ENCODE measurements at regions not wholly inside any gene's neighbourhood (a gene's known extent, or its start where the extent isn't known, plus 50 kb on each side); places are given as distances from the start of the nearest gene placed in this dataset.
"Not testable (repeated sequence)": the region's sequence is repeated elsewhere in the genome, so short reads cannot be mapped to it uniquely, and the experiment has no call there.

DNA sequence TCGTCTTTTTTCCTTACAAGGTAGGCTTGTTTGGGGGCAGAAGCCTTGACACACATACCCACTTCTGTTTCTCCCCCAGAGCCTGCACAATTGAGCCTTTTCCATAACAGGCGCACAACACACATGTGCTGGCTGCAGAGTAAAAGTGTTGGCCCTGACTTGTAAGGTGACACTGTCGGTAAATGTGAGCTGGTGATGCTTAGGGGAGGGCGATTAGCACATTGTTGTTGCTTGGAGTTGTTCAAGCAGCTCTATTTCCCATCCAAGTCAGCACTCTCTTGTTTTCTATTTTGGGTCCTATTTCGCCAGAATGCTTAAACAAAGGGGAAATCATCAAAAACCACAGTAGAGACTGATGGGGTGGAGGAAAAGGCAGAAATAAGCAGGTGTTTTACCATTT, 51.9 kb upstream of the PTPRJ start:
- no peaks in the 10 kb centered on the region for H3K27me3 ChIP-seq
- no peak for DNase-seq
- intact Hi-C loops (cut with DNase I): no loop called here
- H3K27ac ChIP-seq: peak overlapping the region in 1 of 10 donors; percentile 12
- H3K36me3 ChIP-seq: no peaks in the 10 kb centered on the region
- H3K9me3 ChIP-seq: no peaks in the 10 kb centered on the region
- ATAC-seq: peak in 1 of 8 donors; percentile 21
- H3K4me1 ChIP-seq: peaks cover 0 to 26% (median 9%) of the 10 kb centered on the region in 9 donors
- no peak overlapping the region for H3K4me3 ChIP-seq
- TF ChIP-seq, protein P1, sequence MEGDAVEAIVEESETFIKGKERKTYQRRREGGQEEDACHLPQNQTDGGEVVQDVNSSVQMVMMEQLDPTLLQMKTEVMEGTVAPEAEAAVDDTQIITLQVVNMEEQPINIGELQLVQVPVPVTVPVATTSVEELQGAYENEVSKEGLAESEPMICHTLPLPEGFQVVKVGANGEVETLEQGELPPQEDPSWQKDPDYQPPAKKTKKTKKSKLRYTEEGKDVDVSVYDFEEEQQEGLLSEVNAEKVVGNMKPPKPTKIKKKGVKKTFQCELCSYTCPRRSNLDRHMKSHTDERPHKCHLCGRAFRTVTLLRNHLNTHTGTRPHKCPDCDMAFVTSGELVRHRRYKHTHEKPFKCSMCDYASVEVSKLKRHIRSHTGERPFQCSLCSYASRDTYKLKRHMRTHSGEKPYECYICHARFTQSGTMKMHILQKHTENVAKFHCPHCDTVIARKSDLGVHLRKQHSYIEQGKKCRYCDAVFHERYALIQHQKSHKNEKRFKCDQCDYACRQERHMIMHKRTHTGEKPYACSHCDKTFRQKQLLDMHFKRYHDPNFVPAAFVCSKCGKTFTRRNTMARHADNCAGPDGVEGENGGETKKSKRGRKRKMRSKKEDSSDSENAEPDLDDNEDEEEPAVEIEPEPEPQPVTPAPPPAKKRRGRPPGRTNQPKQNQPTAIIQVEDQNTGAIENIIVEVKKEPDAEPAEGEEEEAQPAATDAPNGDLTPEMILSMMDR (IDR thresholded peaks at IDR 0.05): no peak
- WGBS, 2 donors: 72 to 75% methylated on average over 5 of the region's 5 CpGs

DNA sequence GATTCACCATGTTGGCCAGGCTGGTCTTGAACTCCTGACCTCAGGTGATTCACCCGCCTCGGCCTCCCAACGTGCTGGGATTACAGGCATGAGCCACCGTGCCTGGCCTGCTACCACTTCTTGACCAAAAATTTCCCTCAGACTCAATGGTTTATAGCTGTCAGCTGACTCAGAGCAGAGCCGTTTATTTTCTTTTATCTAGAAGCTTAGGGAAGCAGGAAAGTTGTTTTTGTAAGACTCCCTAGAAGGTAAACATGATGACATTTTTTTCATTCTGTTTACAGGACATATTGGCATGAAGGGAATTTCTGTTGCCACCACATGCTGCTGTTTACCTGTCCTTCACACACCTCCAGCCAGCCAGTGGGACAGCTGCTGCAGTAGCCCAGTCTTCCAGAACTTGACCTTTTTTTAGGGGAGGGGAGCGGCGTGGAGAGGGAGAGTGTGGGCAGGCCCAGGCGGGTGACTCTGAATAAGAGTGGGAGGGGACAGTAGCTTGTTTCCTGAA, 56.1 kb upstream of the PTPRJ start:
- ATAC-seq (peak in 1 of 8 donors; percentile 44), DNase-seq (no peak)
- Histone ChIP-seq H3K4me3 (no peak overlapping the region), H3K36me3 (no peaks in the 10 kb centered on the region), H3K27ac (peak overlapping the region in 7 of 10 donors; percentile 2 to 66 (median 27)), H3K27me3 (no peaks in the 10 kb centered on the region), H3K4me1 (peaks cover 0 to 47% (median 10%) of the 10 kb centered on the region in 9 donors), H3K9me3 (no peaks in the 10 kb centered on the region)
- TF ChIP-seq, protein P1 (IDR thresholded peaks at IDR 0.05): no peak
- intact Hi-C loops (cut with DNase I): no loop called here
- WGBS, 2 donors: 55 to 63% methylated on average over 8 of the region's 8 CpGs

DNA sequence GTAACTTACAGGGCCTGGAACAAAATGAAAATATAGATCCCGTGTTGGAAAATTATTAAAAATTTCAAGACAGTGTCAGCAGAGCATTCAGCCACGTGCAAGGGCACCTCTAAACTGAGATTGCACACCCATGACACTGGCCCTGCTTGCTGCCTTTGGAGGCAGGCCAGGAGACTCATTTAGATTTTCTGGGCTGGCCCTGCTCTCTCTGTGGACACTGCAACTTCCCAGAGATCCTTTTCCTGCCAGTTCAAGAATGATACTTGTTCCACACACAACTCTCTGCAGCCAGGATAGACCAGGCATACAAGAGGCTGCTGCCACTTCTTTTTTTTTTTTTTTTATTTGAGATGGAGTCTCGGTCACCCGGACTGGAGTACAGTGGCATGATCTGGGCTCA, 56.7 kb upstream of the PTPRJ start:
- H3K36me3 ChIP-seq: no peaks in the 10 kb centered on the region
- WGBS, 2 donors: 13 to 25% methylated on average over 4 of the region's 4 CpGs

DNA sequence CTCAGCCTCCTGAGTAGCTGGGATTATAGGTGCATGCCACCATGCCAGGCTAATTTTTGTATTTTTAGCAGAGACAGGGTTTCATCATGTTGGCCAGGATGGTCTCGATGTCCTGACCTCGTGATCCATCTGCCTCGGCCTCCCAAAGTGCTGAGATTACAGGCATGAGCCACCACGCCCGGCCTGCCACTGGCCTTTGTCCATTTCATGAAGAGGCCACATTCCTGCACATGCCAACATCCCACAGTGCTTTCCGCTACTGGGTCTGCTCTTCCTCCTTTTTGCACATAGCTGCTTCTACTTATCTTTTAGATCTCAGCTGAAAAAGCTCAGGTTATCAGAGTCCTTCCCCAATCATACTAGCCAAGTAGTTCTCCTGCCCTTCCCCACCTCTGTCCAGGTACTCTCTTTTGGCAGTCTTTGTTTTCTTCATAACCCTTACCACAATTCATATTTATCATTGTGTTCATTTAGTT, 59.2 kb upstream of the PTPRJ start:
- H3K36me3 ChIP-seq; DNase-seq; H3K4me3 ChIP-seq; H3K9me3 ChIP-seq; H3K27ac ChIP-seq; intact Hi-C loops (cut with DNase I); ATAC-seq; H3K27me3 ChIP-seq: not testable (repeated sequence)
- WGBS, 2 donors: 94 to 95% methylated on average over 6 of the region's 6 CpGs
- H3K4me1 ChIP-seq: peaks cover 0 to 63% (median 25%) of the 10 kb centered on the region in 9 donors

More for the DNA sequence above, 56.7 kb upstream of the PTPRJ start:
- H3K9me3 ChIP-seq: no peaks in the 10 kb centered on the region
- no peak overlapping the region for H3K4me3 ChIP-seq
- peak overlapping the region in 7 of 10 donors; percentile 2 to 66 (median 27) for H3K27ac ChIP-seq
- TF ChIP-seq, protein P1 (IDR thresholded peaks at IDR 0.05): no peak
- H3K4me1 ChIP-seq: peaks cover 0 to 47% (median 10%) of the 10 kb centered on the region in 9 donors
- no peaks in the 10 kb centered on the region for H3K27me3 ChIP-seq
- intact Hi-C loops (cut with DNase I): no loop called here
- DNase-seq (peak; percentile 30 to 73), ATAC-seq (peak; percentile 75 to 89 (median 84))

DNA sequence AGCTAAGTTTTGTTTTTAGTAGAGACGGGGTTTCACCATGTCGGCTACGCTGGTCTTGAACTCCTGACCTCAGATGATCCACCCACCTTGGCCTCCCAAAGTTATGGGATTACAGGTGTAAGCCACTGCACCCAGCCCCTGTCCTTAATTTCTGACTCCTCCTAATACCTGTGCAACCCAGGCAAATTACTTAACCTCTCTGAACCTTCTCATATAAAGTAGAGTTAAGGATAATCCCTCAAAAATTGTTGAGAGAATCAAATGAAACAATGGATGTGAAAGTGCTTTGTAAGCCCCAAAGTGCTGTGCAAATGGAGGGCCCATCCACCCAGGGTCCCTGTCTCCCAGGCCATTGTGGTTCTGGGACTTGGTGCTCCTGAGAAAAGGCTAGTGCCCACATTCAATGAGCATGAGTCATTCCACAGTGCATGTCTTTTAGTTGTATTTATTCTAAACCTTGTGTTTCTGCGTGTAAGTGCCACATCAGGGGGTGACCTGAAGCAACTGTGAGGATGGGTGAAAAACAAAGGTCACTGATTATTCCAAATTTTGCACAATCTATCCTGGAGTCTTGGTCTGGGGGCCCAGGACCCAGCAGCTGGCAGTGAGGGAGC, 61.4 kb upstream of the PTPRJ start:
- H3K27ac ChIP-seq: no peak overlapping the region

More for the DNA sequence above, 61.4 kb upstream of the PTPRJ start:
- Histone ChIP-seq H3K4me1 (peaks cover 0 to 73% (median 37%) of the 10 kb centered on the region in 9 donors), H3K27me3 (no peaks in the 10 kb centered on the region), H3K36me3 (no peaks in the 10 kb centered on the region), H3K9me3 (no peaks in the 10 kb centered on the region), H3K4me3 (no peak overlapping the region)
- intact Hi-C loops (cut with DNase I): loop anchor here in 1 of 10 donors (5.0 kb wide), 1 partner anchor 67 kb away; no protein-coding TSS in a partner anchor
- DNase-seq (no peak), ATAC-seq (no peak)
- 88 to 92% methylated on average over 4 of the region's 4 CpGs for WGBS, 2 donors
- TF ChIP-seq, protein P1 (IDR thresholded peaks at IDR 0.05): no peak
